Fibroblast of upper back skin (primary cell): ENCODE measurements at regions not wholly inside any gene's neighbourhood (a gene's known extent, or its start where the extent isn't known, plus 50 kb on each side); places are given as distances from the start of the nearest gene placed in this dataset.
"Not testable (repeated sequence)": the region's sequence is repeated elsewhere in the genome, so short reads cannot be mapped to it uniquely, and the experiment has no call there.

Source experiments
- DNase-seq: peaks from one replicate; pipeline ENCODE4 v3.0.0-alpha.2; 2013

- DNase-seq = not testable (repeated sequence)
Measured at GRCh38 chr12:131293071-131294015, 339.6 kb downstream of the ADGRD1 start.

GRCh38 chr12:131294716-131295115 lies 341.0 kb downstream of the ADGRD1 start:
- DNase-seq = not testable (repeated sequence)

GRCh38 chr12:131295117-131295516 lies 341.4 kb downstream of the ADGRD1 start:
- not testable (repeated sequence) for DNase-seq

- DNase-seq = not testable (repeated sequence)
Measured at GRCh38 chr12:131295559-131295958, 341.9 kb downstream of the ADGRD1 start.

- DNase-seq = not testable (repeated sequence)
Measured at GRCh38 chr12:131296136-131296535, 342.4 kb downstream of the ADGRD1 start.

- DNase-seq = not testable (repeated sequence)
Measured at GRCh38 chr12:131296651-131297050, 342.9 kb downstream of the ADGRD1 start.

- DNase-seq = not testable (repeated sequence)
Measured at GRCh38 chr12:131298526-131299369, 345.0 kb downstream of the ADGRD1 start.

- not testable (repeated sequence) for DNase-seq
Measured at GRCh38 chr12:131299370-131299701, 345.6 kb downstream of the ADGRD1 start.

- DNase-seq = not testable (repeated sequence)
Measured at GRCh38 chr12:131303576-131303975, 349.9 kb downstream of the ADGRD1 start.

- not testable (repeated sequence) for DNase-seq
Measured at GRCh38 chr12:131304642-131305041, 350.9 kb downstream of the ADGRD1 start.

- no peak for DNase-seq
Measured at GRCh38 chr12:131309700-131310099, 356.0 kb downstream of the ADGRD1 start.

- not testable (repeated sequence) for DNase-seq
Measured at GRCh38 chr12:131310227-131310969, 356.7 kb downstream of the ADGRD1 start.

GRCh38 chr12:131311279-131311722 lies 357.6 kb downstream of the ADGRD1 start:
- not testable (repeated sequence) for DNase-seq

GRCh38 chr12:131311764-131312163 lies 358.1 kb downstream of the ADGRD1 start:
- no peak for DNase-seq

- DNase-seq = not testable (repeated sequence)
Measured at GRCh38 chr12:131312382-131312781, 358.7 kb downstream of the ADGRD1 start.

GRCh38 chr12:131312793-131313545 lies 359.3 kb downstream of the ADGRD1 start:
- no peak for DNase-seq

- no peak for DNase-seq
Measured at GRCh38 chr12:131313635-131314034, 359.9 kb downstream of the ADGRD1 start.

- no peak for DNase-seq
Measured at GRCh38 chr12:131314524-131315090, 360.9 kb downstream of the ADGRD1 start.

- no peak for DNase-seq
Measured at GRCh38 chr12:131315601-131316000, 361.9 kb downstream of the ADGRD1 start.

GRCh38 chr12:131316388-131316787 lies 362.7 kb downstream of the ADGRD1 start:
- DNase-seq = no peak

- no peak for DNase-seq
Measured at GRCh38 chr12:131318045-131318685, 364.5 kb downstream of the ADGRD1 start.
